HG02642 (cell line): ENCODE measurements at regions not wholly inside any gene's neighbourhood (a gene's known extent, or its start where the extent isn't known, plus 50 kb on each side); places are given as distances from the start of the nearest gene placed in this dataset.
"Not testable (repeated sequence)": the region's sequence is repeated elsewhere in the genome, so short reads cannot be mapped to it uniquely, and the experiment has no call there.

Experiments
- ATAC-seq: cut with Tn5 transposase; IDR thresholded peaks from one replicate; pipeline ENCODE4 v1.9.1; 2021; ENCODE audit warnings: mild to moderate bottlenecking; ENCODE audit not compliant: unreplicated experiment, poor library complexity

- ATAC-seq: no peak
Measured at GRCh38 chr2:16185801-16186272, 245.5 kb downstream of the MYCN start.

GRCh38 chr2:16184945-16185660 is 244.8 kb downstream of the MYCN start:
- ATAC-seq: no peak

- no peak for ATAC-seq
Measured at GRCh38 chr2:16184341-16184890, 244.1 kb downstream of the MYCN start.

GRCh38 chr2:16183345-16183744 is 243.0 kb downstream of the MYCN start:
- ATAC-seq: no peak

- no peak for ATAC-seq
Measured at GRCh38 chr2:16182841-16183240, 242.5 kb downstream of the MYCN start.

GRCh38 chr2:16182311-16182815 is 242.0 kb downstream of the MYCN start:
- ATAC-seq: not testable (repeated sequence)

- no peak for ATAC-seq
Measured at GRCh38 chr2:16181741-16182090, 241.4 kb downstream of the MYCN start.

- no peak for ATAC-seq
Measured at GRCh38 chr2:16181062-16181740, 240.9 kb downstream of the MYCN start.

GRCh38 chr2:16180631-16181030 is 240.3 kb downstream of the MYCN start:
- ATAC-seq: no peak

- ATAC-seq: no peak
Measured at GRCh38 chr2:16179701-16180416, 239.5 kb downstream of the MYCN start.

GRCh38 chr2:16178551-16179130 is 238.3 kb downstream of the MYCN start:
- no peak for ATAC-seq

GRCh38 chr2:16177671-16178180 is 237.4 kb downstream of the MYCN start:
- no peak for ATAC-seq

GRCh38 chr2:16176971-16177480 is 236.7 kb downstream of the MYCN start:
- ATAC-seq: no peak

GRCh38 chr2:16175247-16175825 is 235.0 kb downstream of the MYCN start:
- ATAC-seq: no peak

- no peak for ATAC-seq
Measured at GRCh38 chr2:16174693-16175045, 234.3 kb downstream of the MYCN start.

- no peak for ATAC-seq
Measured at GRCh38 chr2:16173893-16174692, 233.7 kb downstream of the MYCN start.

GRCh38 chr2:16172324-16173175 is 232.2 kb downstream of the MYCN start:
- no peak for ATAC-seq

- no peak for ATAC-seq
Measured at GRCh38 chr2:16171425-16171920, 231.1 kb downstream of the MYCN start.
